ENCODE measurements at regions not wholly inside any gene's neighbourhood (a gene's known extent, or its start where the extent isn't known, plus 50 kb on each side); places are given as distances from the start of the nearest gene placed in this dataset.

DNA sequence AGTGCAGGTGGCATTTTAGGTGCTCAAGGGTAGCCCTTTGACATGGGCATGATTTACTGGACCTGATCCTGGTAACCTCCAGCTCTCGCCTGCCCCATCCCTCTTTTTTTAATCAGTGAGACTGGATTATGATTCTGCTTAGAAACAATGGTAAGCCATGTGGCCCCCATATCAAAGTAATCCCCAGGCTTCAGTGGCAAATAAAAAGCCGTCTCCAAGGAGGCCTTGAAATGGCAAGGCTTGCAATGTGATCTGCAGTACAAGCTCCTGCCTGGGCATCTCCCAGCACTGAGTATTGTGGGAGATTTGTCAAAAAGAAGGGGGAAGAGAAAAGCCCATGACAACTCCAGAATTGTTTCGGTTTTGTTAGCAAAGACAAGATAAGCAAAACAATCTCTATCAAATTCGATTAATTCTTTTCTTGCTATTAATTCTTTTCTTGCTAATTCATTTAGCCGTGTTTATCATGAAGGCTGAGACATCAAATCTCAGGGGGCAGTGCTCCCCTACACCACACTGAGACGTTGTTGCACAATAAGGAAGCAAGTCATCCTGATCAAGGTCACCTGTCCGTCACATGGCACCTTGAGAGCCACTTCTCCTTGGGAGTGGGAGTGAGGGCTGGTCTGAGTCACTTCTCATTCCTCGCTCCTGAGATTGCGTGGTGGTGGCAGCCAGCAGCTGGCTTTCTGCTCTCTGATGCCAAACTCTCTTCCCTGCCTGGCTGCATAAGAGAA lies 312.7 kb upstream of the GATB start:
- H3K4me2 ChIP-seq (ENCODE audit: low read depth, low read length), result no peak overlapping the region
- no peak overlapping the region for H3K4me3 ChIP-seq (ENCODE audit: low read length)
- no peaks in the 10 kb centered on the region for H3K4me1 ChIP-seq (ENCODE audit: low read length)

DNA sequence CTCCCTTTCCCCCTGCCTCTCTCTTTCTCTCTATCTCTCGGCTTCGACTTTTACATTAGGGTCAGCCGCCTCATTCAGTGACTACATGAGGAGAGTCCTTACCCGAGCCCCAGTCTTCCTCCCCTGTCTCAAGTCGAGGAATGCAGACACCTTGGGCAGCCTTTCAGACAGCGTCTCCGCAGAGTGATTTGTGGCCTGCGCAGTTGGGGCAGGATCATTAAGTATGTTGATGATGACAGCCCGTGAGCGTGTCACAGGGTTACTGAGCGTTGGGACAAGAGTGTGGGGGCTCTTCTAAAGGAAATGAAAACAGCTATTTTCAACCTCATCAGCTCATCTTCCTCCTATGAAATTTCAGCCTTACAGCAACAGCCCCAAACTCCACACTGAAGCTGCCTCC lies 312.1 kb upstream of the GATB start:
- Histone ChIP-seq H3F3A (ENCODE audit: insufficient read depth, low read length) (no peaks in the 10 kb centered on the region), H3K4me2 (ENCODE audit: low read depth, low read length) (no peak overlapping the region), H3K9ac (ENCODE audit: low read length) (no peak overlapping the region), H3K79me2 (ENCODE audit: low read length) (no peaks in the 10 kb centered on the region), H2AFZ (ENCODE audit: low read length) (no peak overlapping the region), H3K36me3 (replicated peaks; ENCODE audit: insufficient read depth, low read length) (no peaks in the 10 kb centered on the region), H4K20me1 (ENCODE audit: insufficient read depth, low read length) (no peaks in the 10 kb centered on the region), H3K27ac (ENCODE audit: low read length) (no peak overlapping the region), H3K9me2 (replicated peaks; ENCODE audit: insufficient read depth, low read length) (no peaks in the 10 kb centered on the region), H3K4me1 (ENCODE audit: low read length) (no peaks in the 10 kb centered on the region), H3K27me3 (replicated peaks; ENCODE audit: insufficient read depth, low read length) (no peaks in the 10 kb centered on the region), H3K4me3 (ENCODE audit: low read length) (no peak overlapping the region), H3K9me3 (replicated peaks; ENCODE audit: insufficient read depth, low read length) (no peaks in the 10 kb centered on the region)
- TF ChIP-seq EZH2phosphoT487 (IDR thresholded peaks at IDR 0.05; ENCODE audit: low read length) (no peak), EZH2 (optimal IDR thresholded peaks at IDR 0.05; ENCODE audit: low read depth, low read length) (no peak)
- TF ChIP-seq, protein P1, sequence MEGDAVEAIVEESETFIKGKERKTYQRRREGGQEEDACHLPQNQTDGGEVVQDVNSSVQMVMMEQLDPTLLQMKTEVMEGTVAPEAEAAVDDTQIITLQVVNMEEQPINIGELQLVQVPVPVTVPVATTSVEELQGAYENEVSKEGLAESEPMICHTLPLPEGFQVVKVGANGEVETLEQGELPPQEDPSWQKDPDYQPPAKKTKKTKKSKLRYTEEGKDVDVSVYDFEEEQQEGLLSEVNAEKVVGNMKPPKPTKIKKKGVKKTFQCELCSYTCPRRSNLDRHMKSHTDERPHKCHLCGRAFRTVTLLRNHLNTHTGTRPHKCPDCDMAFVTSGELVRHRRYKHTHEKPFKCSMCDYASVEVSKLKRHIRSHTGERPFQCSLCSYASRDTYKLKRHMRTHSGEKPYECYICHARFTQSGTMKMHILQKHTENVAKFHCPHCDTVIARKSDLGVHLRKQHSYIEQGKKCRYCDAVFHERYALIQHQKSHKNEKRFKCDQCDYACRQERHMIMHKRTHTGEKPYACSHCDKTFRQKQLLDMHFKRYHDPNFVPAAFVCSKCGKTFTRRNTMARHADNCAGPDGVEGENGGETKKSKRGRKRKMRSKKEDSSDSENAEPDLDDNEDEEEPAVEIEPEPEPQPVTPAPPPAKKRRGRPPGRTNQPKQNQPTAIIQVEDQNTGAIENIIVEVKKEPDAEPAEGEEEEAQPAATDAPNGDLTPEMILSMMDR (IDR thresholded peaks at IDR 0.05; ENCODE audit: low read length), result no peak
- DNase-seq, result no peak

More for the DNA sequence above, 312.7 kb upstream of the GATB start:
- Histone ChIP-seq H3K9me2 (replicated peaks; ENCODE audit: insufficient read depth, low read length) (no peaks in the 10 kb centered on the region), H3K79me2 (ENCODE audit: low read length) (no peaks in the 10 kb centered on the region), H4K20me1 (ENCODE audit: insufficient read depth, low read length) (no peaks in the 10 kb centered on the region), H3K36me3 (replicated peaks; ENCODE audit: insufficient read depth, low read length) (no peaks in the 10 kb centered on the region), H3F3A (ENCODE audit: insufficient read depth, low read length) (no peaks in the 10 kb centered on the region), H2AFZ (ENCODE audit: low read length) (no peak overlapping the region), H3K27ac (ENCODE audit: low read length) (no peak overlapping the region), H3K9ac (ENCODE audit: low read length) (no peak overlapping the region), H3K9me3 (replicated peaks; ENCODE audit: insufficient read depth, low read length) (no peaks in the 10 kb centered on the region), H3K27me3 (replicated peaks; ENCODE audit: insufficient read depth, low read length) (no peaks in the 10 kb centered on the region)
- no peak for DNase-seq
- TF ChIP-seq EZH2 (optimal IDR thresholded peaks at IDR 0.05; ENCODE audit: low read depth, low read length) (no peak), EZH2phosphoT487 (IDR thresholded peaks at IDR 0.05; ENCODE audit: low read length) (no peak)
- TF ChIP-seq, protein P1 (IDR thresholded peaks at IDR 0.05; ENCODE audit: low read length), result no peak

DNA sequence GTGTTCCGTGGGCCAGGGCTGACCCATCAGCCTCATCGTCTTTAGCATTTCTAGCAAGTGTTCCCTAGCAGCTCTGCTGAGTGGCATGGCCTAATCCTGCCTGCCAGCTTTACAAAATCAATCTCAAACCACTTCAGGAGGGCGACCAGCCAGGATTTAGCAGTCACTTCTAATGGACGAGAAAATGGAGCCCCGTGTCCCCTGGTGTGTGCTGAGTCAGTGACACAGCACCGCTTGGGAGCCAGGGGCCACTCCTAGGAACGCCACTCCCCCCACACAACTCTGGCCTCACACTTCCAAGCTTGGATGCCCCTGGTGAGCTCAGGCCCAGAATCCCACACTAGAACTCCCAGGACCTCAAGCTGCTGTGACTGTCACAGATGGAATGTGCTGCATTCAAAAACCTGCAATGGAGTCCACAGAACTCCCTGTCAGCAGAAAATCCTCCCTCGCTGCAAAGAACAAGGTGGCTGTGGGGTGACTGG lies 311.2 kb upstream of the GATB start:
- TF ChIP-seq, protein P1 (IDR thresholded peaks at IDR 0.05; ENCODE audit: low read length), result no peak
- no peak for TF ChIP-seq EZH2phosphoT487 (IDR thresholded peaks at IDR 0.05; ENCODE audit: low read length)
- no peak for TF ChIP-seq EZH2 (optimal IDR thresholded peaks at IDR 0.05; ENCODE audit: low read depth, low read length)
- Histone ChIP-seq H3K9ac (ENCODE audit: low read length) (no peak overlapping the region), H3K36me3 (replicated peaks; ENCODE audit: insufficient read depth, low read length) (no peaks in the 10 kb centered on the region), H3F3A (ENCODE audit: insufficient read depth, low read length) (no peaks in the 10 kb centered on the region), H3K9me2 (replicated peaks; ENCODE audit: insufficient read depth, low read length) (no peaks in the 10 kb centered on the region), H3K4me2 (ENCODE audit: low read depth, low read length) (no peak overlapping the region), H3K27ac (ENCODE audit: low read length) (no peak overlapping the region), H4K20me1 (ENCODE audit: insufficient read depth, low read length) (no peaks in the 10 kb centered on the region), H3K9me3 (replicated peaks; ENCODE audit: insufficient read depth, low read length) (no peaks in the 10 kb centered on the region), H3K4me3 (ENCODE audit: low read length) (no peak overlapping the region), H3K27me3 (replicated peaks; ENCODE audit: insufficient read depth, low read length) (no peaks in the 10 kb centered on the region), H3K79me2 (ENCODE audit: low read length) (no peaks in the 10 kb centered on the region), H2AFZ (ENCODE audit: low read length) (no peak overlapping the region), H3K4me1 (ENCODE audit: low read length) (no peaks in the 10 kb centered on the region)
- DNase-seq, result no peak
